ENCODE measurements at regions not wholly inside any gene's neighbourhood (a gene's known extent, or its start where the extent isn't known, plus 50 kb on each side); places are given as distances from the start of the nearest gene placed in this dataset.

- no peak overlapping the region for H2AFZ ChIP-seq (ENCODE audit: low read length)
- H3K79me2 ChIP-seq (ENCODE audit: low read length) = no peaks in the 10 kb centered on the region
- H4K20me1 ChIP-seq (ENCODE audit: insufficient read depth, low read length) = no peaks in the 10 kb centered on the region
- H3K4me3 ChIP-seq (ENCODE audit: low read length) = no peak overlapping the region
- TF ChIP-seq EZH2phosphoT487 (IDR thresholded peaks at IDR 0.05; ENCODE audit: low read length) = no peak
- TF ChIP-seq EZH2 (optimal IDR thresholded peaks at IDR 0.05; ENCODE audit: low read depth, low read length) = no peak
- no peak for TF ChIP-seq CTCF (IDR thresholded peaks at IDR 0.05; ENCODE audit: low read length)
- no peaks in the 10 kb centered on the region for H3K9me3 ChIP-seq (replicated peaks; ENCODE audit: insufficient read depth, low read length)
- H3K36me3 ChIP-seq (replicated peaks; ENCODE audit: insufficient read depth, low read length) = no peaks in the 10 kb centered on the region
- H3K9ac ChIP-seq (ENCODE audit: low read length) = no peak overlapping the region
- no peaks in the 10 kb centered on the region for H3K4me1 ChIP-seq (ENCODE audit: low read length)
- no peak overlapping the region for H3K4me2 ChIP-seq (ENCODE audit: low read depth, low read length)
- no peaks in the 10 kb centered on the region for H3K9me2 ChIP-seq (replicated peaks; ENCODE audit: insufficient read depth, low read length)
- H3K27ac ChIP-seq (ENCODE audit: low read length) = no peak overlapping the region
- no peaks in the 10 kb centered on the region for H3F3A ChIP-seq (ENCODE audit: insufficient read depth, low read length)
- peaks cover 7% of the 10 kb centered on the region; the same call in 1 of the 2 replicates for H3K27me3 ChIP-seq (replicated peaks; ENCODE audit: insufficient read depth, low read length)
- no peak for DNase-seq
Measured at GRCh38 chr3:101944308-101944707, 95.0 kb downstream of the NFKBIZ start.

GRCh38 chr3:101945980-101946379 is 96.7 kb downstream of the NFKBIZ start:
- no peaks in the 10 kb centered on the region for H3F3A ChIP-seq (ENCODE audit: insufficient read depth, low read length)
- no peak overlapping the region for H3K4me2 ChIP-seq (ENCODE audit: low read depth, low read length)
- TF ChIP-seq CTCF (IDR thresholded peaks at IDR 0.05; ENCODE audit: low read length) (no peak), EZH2phosphoT487 (IDR thresholded peaks at IDR 0.05; ENCODE audit: low read length) (no peak), EZH2 (optimal IDR thresholded peaks at IDR 0.05; ENCODE audit: low read depth, low read length) (no peak)
- H3K36me3 ChIP-seq (replicated peaks; ENCODE audit: insufficient read depth, low read length) = no peaks in the 10 kb centered on the region
- H3K4me1 ChIP-seq (ENCODE audit: low read length) = no peaks in the 10 kb centered on the region
- DNase-seq = no peak
- H3K9me2 ChIP-seq (replicated peaks; ENCODE audit: insufficient read depth, low read length) = no peaks in the 10 kb centered on the region
- no peak overlapping the region for H2AFZ ChIP-seq (ENCODE audit: low read length)
- H3K4me3 ChIP-seq (ENCODE audit: low read length) = no peak overlapping the region
- H3K79me2 ChIP-seq (ENCODE audit: low read length) = no peaks in the 10 kb centered on the region
- H3K27ac ChIP-seq (ENCODE audit: low read length) = no peak overlapping the region
- no peak overlapping the region for H3K9ac ChIP-seq (ENCODE audit: low read length)
- H3K9me3 ChIP-seq (replicated peaks; ENCODE audit: insufficient read depth, low read length) = no peaks in the 10 kb centered on the region
- peaks cover 7% of the 10 kb centered on the region; the same call in 1 of the 2 replicates for H3K27me3 ChIP-seq (replicated peaks; ENCODE audit: insufficient read depth, low read length)
- no peaks in the 10 kb centered on the region for H4K20me1 ChIP-seq (ENCODE audit: insufficient read depth, low read length)

GRCh38 chr3:101946906-101947305 is 97.6 kb downstream of the NFKBIZ start:
- H3K4me2 ChIP-seq (ENCODE audit: low read depth, low read length) = no peak overlapping the region
- no peaks in the 10 kb centered on the region for H3F3A ChIP-seq (ENCODE audit: insufficient read depth, low read length)
- H3K9me2 ChIP-seq (replicated peaks; ENCODE audit: insufficient read depth, low read length) = no peaks in the 10 kb centered on the region
- no peaks in the 10 kb centered on the region for H3K79me2 ChIP-seq (ENCODE audit: low read length)
- DNase-seq = no peak
- H3K36me3 ChIP-seq (replicated peaks; ENCODE audit: insufficient read depth, low read length) = no peaks in the 10 kb centered on the region
- H3K27me3 ChIP-seq (replicated peaks; ENCODE audit: insufficient read depth, low read length) = 0 out of 2 replicates have a peak, but pooled peaks cover 3% of the 10 kb centered on the region
- H3K4me1 ChIP-seq (ENCODE audit: low read length) = no peaks in the 10 kb centered on the region
- H3K9ac ChIP-seq (ENCODE audit: low read length) = no peak overlapping the region
- H3K4me3 ChIP-seq (ENCODE audit: low read length) = no peak overlapping the region
- TF ChIP-seq CTCF (IDR thresholded peaks at IDR 0.05; ENCODE audit: low read length) = no peak
- TF ChIP-seq EZH2 (optimal IDR thresholded peaks at IDR 0.05; ENCODE audit: low read depth, low read length) = no peak
- no peak for TF ChIP-seq EZH2phosphoT487 (IDR thresholded peaks at IDR 0.05; ENCODE audit: low read length)
- no peaks in the 10 kb centered on the region for H3K9me3 ChIP-seq (replicated peaks; ENCODE audit: insufficient read depth, low read length)
- no peak overlapping the region for H2AFZ ChIP-seq (ENCODE audit: low read length)
- no peak overlapping the region for H3K27ac ChIP-seq (ENCODE audit: low read length)
- H4K20me1 ChIP-seq (ENCODE audit: insufficient read depth, low read length) = no peaks in the 10 kb centered on the region

All from MM.1S (cell line).